ENCODE measurements at regions not wholly inside any gene's neighbourhood (a gene's known extent, or its start where the extent isn't known, plus 50 kb on each side); places are given as distances from the start of the nearest gene placed in this dataset.

DNA sequence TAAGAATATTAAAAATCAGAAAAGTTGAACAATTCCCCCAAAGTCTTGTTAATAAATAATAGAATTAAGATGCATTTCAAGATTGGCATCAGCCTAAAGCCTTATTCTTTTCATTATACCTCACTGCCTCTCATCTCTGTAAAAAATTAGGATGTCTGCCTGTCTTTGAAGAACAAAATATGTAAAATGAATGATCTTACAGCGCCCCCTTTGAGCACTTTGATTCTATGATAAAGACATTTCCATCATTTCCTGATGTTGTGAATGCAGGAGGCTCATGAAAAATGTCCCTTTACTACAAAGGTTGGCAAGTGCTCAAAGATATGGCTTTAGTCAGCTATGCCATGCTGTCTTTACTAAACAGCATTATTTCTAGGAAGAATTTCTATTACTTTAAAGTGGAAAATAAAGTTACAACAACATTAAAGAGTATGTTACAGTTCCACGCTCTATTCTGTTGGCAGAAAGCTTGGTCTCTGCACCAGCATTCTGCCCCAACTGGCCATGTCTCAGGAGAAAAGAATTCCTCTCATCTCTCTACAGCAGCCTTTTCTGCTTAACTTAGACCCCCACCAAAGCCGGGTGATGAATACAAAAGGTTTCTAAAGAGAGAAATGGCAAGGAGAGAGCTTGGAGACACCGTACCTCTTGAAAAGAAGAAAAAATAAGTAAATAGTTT, 95.1 kb downstream of the LLPH start:
- TF ChIP-seq CTCF (IDR thresholded peaks at IDR 0.05) (peak in 2 of 4 experiments; percentile 12 to 25), POLR2A (IDR thresholded peaks at IDR 0.05) (no peak), POLR2AphosphoS5 (IDR thresholded peaks at IDR 0.05) (no peak), EP300 (IDR thresholded peaks at IDR 0.05) (no peak)
